ENCODE measurements at regions not wholly inside any gene's neighbourhood (a gene's known extent, or its start where the extent isn't known, plus 50 kb on each side); places are given as distances from the start of the nearest gene placed in this dataset.

- TF ChIP-seq, protein P1, sequence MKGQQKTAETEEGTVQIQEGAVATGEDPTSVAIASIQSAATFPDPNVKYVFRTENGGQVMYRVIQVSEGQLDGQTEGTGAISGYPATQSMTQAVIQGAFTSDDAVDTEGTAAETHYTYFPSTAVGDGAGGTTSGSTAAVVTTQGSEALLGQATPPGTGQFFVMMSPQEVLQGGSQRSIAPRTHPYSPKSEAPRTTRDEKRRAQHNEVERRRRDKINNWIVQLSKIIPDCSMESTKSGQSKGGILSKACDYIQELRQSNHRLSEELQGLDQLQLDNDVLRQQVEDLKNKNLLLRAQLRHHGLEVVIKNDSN (IDR thresholded peaks at IDR 0.05) = no peak
- no peak for TF ChIP-seq RAD21 (IDR thresholded peaks at IDR 0.05; ENCODE audit: low read depth)
- TF ChIP-seq ZBTB7A (IDR thresholded peaks at IDR 0.05; ENCODE audit: low read depth) = no peak
These were observed 876.5 kb downstream of the SUCLG1 start for GRCh38 chr2:83582589-83582988.

- TF ChIP-seq YY1 (IDR thresholded peaks at IDR 0.05; ENCODE audit: low read depth) = no peak
- no peak for TF ChIP-seq FOXM1 (IDR thresholded peaks at IDR 0.05; ENCODE audit: borderline replicate concordance, low read depth)
- no peak for TF ChIP-seq EGR1 (IDR thresholded peaks at IDR 0.05)
- TF ChIP-seq CREB1 (IDR thresholded peaks at IDR 0.05; ENCODE audit: low read depth) = no peak
- no peak for TF ChIP-seq RAD21 (IDR thresholded peaks at IDR 0.05; ENCODE audit: low read depth)
- TF ChIP-seq, protein P2, sequence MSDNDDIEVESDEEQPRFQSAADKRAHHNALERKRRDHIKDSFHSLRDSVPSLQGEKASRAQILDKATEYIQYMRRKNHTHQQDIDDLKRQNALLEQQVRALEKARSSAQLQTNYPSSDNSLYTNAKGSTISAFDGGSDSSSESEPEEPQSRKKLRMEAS (IDR thresholded peaks at IDR 0.05) = no peak
- TF ChIP-seq TCF12 (IDR thresholded peaks at IDR 0.05; ENCODE audit: low read depth) = no peak
- TF ChIP-seq EP300 (IDR thresholded peaks at IDR 0.05; ENCODE audit: borderline replicate concordance) = no peak
- TF ChIP-seq NFIC (IDR thresholded peaks at IDR 0.05) = no peak
- TF ChIP-seq TAF1 (IDR thresholded peaks at IDR 0.05; ENCODE audit: low read depth) = no peak
- TF ChIP-seq REST (IDR thresholded peaks at IDR 0.05; ENCODE audit: low read depth) = no peak
- no peak for TF ChIP-seq ZBTB7A (IDR thresholded peaks at IDR 0.05; ENCODE audit: low read depth)
- no peak for TF ChIP-seq TEAD4 (IDR thresholded peaks at IDR 0.05)
- TF ChIP-seq CEBPB (IDR thresholded peaks at IDR 0.05) = no peak
- TF ChIP-seq, protein P1 (IDR thresholded peaks at IDR 0.05) = no peak
These were observed 879.6 kb downstream of the SUCLG1 start for GRCh38 chr2:83579507-83579906.

GRCh38 chr2:83578405-83578804, 880.7 kb downstream of the SUCLG1 start:
- TF ChIP-seq TAF1 (IDR thresholded peaks at IDR 0.05; ENCODE audit: low read depth) = no peak
- no peak for TF ChIP-seq CREB1 (IDR thresholded peaks at IDR 0.05; ENCODE audit: low read depth)
- no peak for TF ChIP-seq RAD21 (IDR thresholded peaks at IDR 0.05; ENCODE audit: low read depth)
- no peak for TF ChIP-seq NFIC (IDR thresholded peaks at IDR 0.05)
- no peak for TF ChIP-seq TEAD4 (IDR thresholded peaks at IDR 0.05)
- TF ChIP-seq REST (IDR thresholded peaks at IDR 0.05; ENCODE audit: low read depth) = no peak
- TF ChIP-seq, protein P1 (IDR thresholded peaks at IDR 0.05) = no peak
- TF ChIP-seq CEBPB (IDR thresholded peaks at IDR 0.05) = no peak
- TF ChIP-seq, protein P2 (IDR thresholded peaks at IDR 0.05) = no peak
- no peak for TF ChIP-seq FOXM1 (IDR thresholded peaks at IDR 0.05; ENCODE audit: borderline replicate concordance, low read depth)
- no peak for TF ChIP-seq ZBTB7A (IDR thresholded peaks at IDR 0.05; ENCODE audit: low read depth)
- TF ChIP-seq YY1 (IDR thresholded peaks at IDR 0.05; ENCODE audit: low read depth) = no peak
- no peak for TF ChIP-seq TCF12 (IDR thresholded peaks at IDR 0.05; ENCODE audit: low read depth)
- TF ChIP-seq EGR1 (IDR thresholded peaks at IDR 0.05) = no peak
- no peak for TF ChIP-seq EP300 (IDR thresholded peaks at IDR 0.05; ENCODE audit: borderline replicate concordance)

DNA sequence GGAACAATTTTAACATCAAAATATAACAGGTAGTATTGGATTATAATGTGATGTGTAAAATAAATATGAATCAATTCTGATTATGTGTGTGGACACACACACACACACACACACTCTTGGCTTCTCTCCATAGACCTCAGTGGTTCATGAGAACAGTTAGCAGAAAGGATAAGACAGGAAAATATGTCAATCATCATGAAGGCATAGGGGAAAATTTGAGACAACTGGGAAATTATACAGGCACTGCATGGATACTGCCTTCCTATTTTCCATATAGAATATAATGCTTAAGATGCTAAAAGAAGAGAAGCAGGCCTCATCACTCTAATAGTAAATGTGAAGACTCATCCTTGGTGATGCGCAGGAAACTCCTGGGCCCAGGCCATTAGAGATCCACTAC, 884.5 kb downstream of the SUCLG1 start:
- TF ChIP-seq EGR1 (IDR thresholded peaks at IDR 0.05) (no peak), REST (IDR thresholded peaks at IDR 0.05; ENCODE audit: low read depth) (no peak), TCF12 (IDR thresholded peaks at IDR 0.05; ENCODE audit: low read depth) (no peak), FOXM1 (IDR thresholded peaks at IDR 0.05; ENCODE audit: borderline replicate concordance, low read depth) (no peak), EP300 (IDR thresholded peaks at IDR 0.05; ENCODE audit: borderline replicate concordance) (no peak)
- TF ChIP-seq, protein P2 (IDR thresholded peaks at IDR 0.05) = no peak
